Loucy (cell line): ENCODE measurements at regions not wholly inside any gene's neighbourhood (a gene's known extent, or its start where the extent isn't known, plus 50 kb on each side); places are given as distances from the start of the nearest gene placed in this dataset.

Experiments used
- EZH2phosphoT487 ChIP-seq: fragments of 200-600 bp; IDR thresholded peaks from 2 replicates; pipeline ENCODE4 v1.6.1; 2018; ENCODE audit warnings: antibody characterized with exemption, mild to moderate bottlenecking, moderate library complexity, borderline replicate concordance
- TF ChIP-seq, protein P1 (sequence below): fragments of 200-600 bp; sonication (generic); conservative IDR thresholded peaks from 2 replicates; pipeline ENCODE4 v1.5.1; 2014; ENCODE audit warnings: mild to moderate bottlenecking, antibody characterized with exemption, low read length

DNA sequence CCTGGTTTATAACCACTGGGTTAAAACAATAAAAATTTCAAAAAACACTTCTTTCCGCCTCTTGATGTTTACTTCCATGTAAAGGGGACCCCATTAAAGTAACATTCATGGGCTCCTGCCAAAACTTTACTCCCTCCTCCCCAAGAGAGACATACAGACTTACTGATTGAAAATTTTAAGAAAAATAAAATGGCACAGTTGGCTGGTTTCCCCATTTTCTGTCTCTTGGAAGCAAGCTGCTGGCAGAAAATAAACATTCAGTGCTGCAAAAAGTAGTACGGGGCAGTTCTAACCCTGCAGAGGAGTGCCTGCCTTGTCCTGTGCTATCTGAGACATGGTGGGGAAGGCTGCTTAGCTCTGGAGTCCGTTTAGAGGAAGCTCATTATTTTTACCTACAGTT is 187.3 kb upstream of the INTU start:
- TF ChIP-seq, protein P1, sequence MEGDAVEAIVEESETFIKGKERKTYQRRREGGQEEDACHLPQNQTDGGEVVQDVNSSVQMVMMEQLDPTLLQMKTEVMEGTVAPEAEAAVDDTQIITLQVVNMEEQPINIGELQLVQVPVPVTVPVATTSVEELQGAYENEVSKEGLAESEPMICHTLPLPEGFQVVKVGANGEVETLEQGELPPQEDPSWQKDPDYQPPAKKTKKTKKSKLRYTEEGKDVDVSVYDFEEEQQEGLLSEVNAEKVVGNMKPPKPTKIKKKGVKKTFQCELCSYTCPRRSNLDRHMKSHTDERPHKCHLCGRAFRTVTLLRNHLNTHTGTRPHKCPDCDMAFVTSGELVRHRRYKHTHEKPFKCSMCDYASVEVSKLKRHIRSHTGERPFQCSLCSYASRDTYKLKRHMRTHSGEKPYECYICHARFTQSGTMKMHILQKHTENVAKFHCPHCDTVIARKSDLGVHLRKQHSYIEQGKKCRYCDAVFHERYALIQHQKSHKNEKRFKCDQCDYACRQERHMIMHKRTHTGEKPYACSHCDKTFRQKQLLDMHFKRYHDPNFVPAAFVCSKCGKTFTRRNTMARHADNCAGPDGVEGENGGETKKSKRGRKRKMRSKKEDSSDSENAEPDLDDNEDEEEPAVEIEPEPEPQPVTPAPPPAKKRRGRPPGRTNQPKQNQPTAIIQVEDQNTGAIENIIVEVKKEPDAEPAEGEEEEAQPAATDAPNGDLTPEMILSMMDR: no peak
- no peak for TF ChIP-seq EZH2phosphoT487
